Right lobe of liver (tissue), 4 donors: ENCODE measurements at regions not wholly inside any gene's neighbourhood (a gene's known extent, or its start where the extent isn't known, plus 50 kb on each side); places are given as distances from the start of the nearest gene placed in this dataset.
"Not testable (repeated sequence)": the region's sequence is repeated elsewhere in the genome, so short reads cannot be mapped to it uniquely, and the experiment has no call there.

Experiments used
- CTCF ChIP-seq, 4 donors: fragments of 200-600 bp in 3 of 4; fragments of 450-650 bp in 1 of 4; IDR thresholded peaks; one replicate each; pipeline versions ENCODE4 v1.5.1 to v1.8.0; 2016 to 2022; ENCODE audit warnings: antibody characterized with exemption in 4 of 4, mild to moderate bottlenecking in 2 of 4
- POLR2A ChIP-seq: fragments of 450-650 bp; IDR thresholded peaks from one replicate; pipeline ENCODE4 v1.6.1; 2017; ENCODE audit warnings: antibody characterized with exemption, mild to moderate bottlenecking
- donor health status: DM: no; HTN: no; CAD: no.
- donor health status: DM: no; HTN: no; CAD: no.
- donor health status: DM: no; HTN: yes; CAD: no.

GRCh38 chr15:75763635-75764600 is 51.3 kb upstream of the CSPG4 start:
- TF ChIP-seq CTCF (IDR thresholded peaks at IDR 0.05); POLR2A: not testable (repeated sequence)
